Tibial nerve (tissue), 4 donors: ENCODE measurements at regions not wholly inside any gene's neighbourhood (a gene's known extent, or its start where the extent isn't known, plus 50 kb on each side); places are given as distances from the start of the nearest gene placed in this dataset.
A peak's percentile ranks its signal among the peaks of the same experiment; 100 is the strongest.

Experiments used
- DNase-seq, 2 donors: peaks; one replicate each; pipeline ENCODE4 v3.0.0-alpha.2; 2019; ENCODE audit warnings: low spot score in 2 of 2
- H3K27ac ChIP-seq, 4 donors: fragments of 200-600 bp; sonication (generic) in 3 of 4; one replicate each; pipeline ENCODE4 v1.5.1; 2017 to 2019; ENCODE audit warnings: mild to moderate bottlenecking in 1 of 4
- H3K27me3 ChIP-seq, 2 donors: fragments of 200-600 bp; sonication (generic) in 1 of 2; one replicate each; pipeline versions ENCODE4 v1.5.1 to v1.6.0; 2017 to 2019
- H3K36me3 ChIP-seq, 3 donors: fragments of 200-600 bp; sonication (generic); one replicate each; pipeline ENCODE4 v1.5.1; 2018 to 2019
- H3K4me1 ChIP-seq, 4 donors: fragments of 200-600 bp; sonication (generic) in 3 of 4; one replicate each; pipeline ENCODE4 v1.5.1; 2017 to 2019
- H3K4me3 ChIP-seq, 4 donors: fragments of 200-600 bp; sonication (generic) in 3 of 4; one replicate each; pipeline ENCODE4 v1.5.1; 2017 to 2019; ENCODE audit warnings: mild to moderate bottlenecking in 1 of 4, moderate library complexity in 1 of 4
- H3K9me3 ChIP-seq, 4 donors: fragments of 200-600 bp; sonication (generic) in 3 of 4; one replicate each; pipeline ENCODE4 v1.5.1; 2017 to 2019
- EP300 ChIP-seq, 2 donors: sonication (generic); formaldehyde crosslinking; IDR thresholded peaks; one replicate each; pipeline ENCODE4 v1.6.1; 2017; ENCODE audit warnings: antibody characterized with exemption in 2 of 2, mild to moderate bottlenecking in 1 of 2
- POLR2A ChIP-seq, 2 donors: fragments of 450-650 bp; IDR thresholded peaks; one replicate each; pipeline ENCODE4 v1.6.1; 2017; ENCODE audit warnings: antibody characterized with exemption in 2 of 2, mild to moderate bottlenecking in 2 of 2, moderate library complexity in 2 of 2
- WGBS, 2 donors: methylation state at CpG; one replicate each; pipeline ENCODE4 v1.1.5; 2018; 5-methylcytosine and 5-hydroxymethylcytosine counted together
- TF ChIP-seq, protein P1 (sequence below), 5 experiments: fragments of 200-600 bp in 3 of 5; fragments of 450-650 bp in 2 of 5; sonication (generic) in 3 of 5; IDR thresholded peaks; one replicate each; pipeline ENCODE4 v1.5.1; 2016 to 2019; ENCODE audit warnings: antibody characterized with exemption in 5 of 5, mild to moderate bottlenecking in 3 of 5, moderate library complexity in 2 of 5

DNA sequence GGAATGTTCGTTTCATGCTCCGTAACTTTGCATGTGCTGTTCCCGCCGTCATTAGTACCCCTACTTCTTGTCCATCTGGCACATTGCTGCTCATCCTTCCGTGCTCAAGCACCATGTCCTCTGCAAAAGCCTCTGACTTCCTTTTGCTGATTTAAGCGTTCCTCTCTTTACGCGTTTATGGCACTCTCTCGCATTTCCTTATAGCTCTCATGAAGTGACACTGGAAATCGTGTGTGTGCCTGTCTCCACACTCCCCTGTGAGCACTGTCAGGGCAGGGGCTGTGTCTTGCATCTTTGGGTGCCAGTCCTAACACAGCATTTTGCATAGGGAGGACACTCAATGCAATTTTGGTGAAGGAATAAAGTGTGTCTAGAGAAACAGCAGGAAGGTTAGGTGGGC, 210.6 kb upstream of the FAT1 start:
- TF ChIP-seq, protein P1, sequence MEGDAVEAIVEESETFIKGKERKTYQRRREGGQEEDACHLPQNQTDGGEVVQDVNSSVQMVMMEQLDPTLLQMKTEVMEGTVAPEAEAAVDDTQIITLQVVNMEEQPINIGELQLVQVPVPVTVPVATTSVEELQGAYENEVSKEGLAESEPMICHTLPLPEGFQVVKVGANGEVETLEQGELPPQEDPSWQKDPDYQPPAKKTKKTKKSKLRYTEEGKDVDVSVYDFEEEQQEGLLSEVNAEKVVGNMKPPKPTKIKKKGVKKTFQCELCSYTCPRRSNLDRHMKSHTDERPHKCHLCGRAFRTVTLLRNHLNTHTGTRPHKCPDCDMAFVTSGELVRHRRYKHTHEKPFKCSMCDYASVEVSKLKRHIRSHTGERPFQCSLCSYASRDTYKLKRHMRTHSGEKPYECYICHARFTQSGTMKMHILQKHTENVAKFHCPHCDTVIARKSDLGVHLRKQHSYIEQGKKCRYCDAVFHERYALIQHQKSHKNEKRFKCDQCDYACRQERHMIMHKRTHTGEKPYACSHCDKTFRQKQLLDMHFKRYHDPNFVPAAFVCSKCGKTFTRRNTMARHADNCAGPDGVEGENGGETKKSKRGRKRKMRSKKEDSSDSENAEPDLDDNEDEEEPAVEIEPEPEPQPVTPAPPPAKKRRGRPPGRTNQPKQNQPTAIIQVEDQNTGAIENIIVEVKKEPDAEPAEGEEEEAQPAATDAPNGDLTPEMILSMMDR (IDR thresholded peaks at IDR 0.05) = no peak
- TF ChIP-seq POLR2A (IDR thresholded peaks at IDR 0.05) (no peak), EP300 (IDR thresholded peaks at IDR 0.05) (no peak)
- DNase-seq = no peak
- Histone ChIP-seq H3K4me3 (no peak overlapping the region), H3K36me3 (no peaks in the 10 kb centered on the region), H3K27me3 (no peaks in the 10 kb centered on the region), H3K4me1 (no peaks in the 10 kb centered on the region), H3K9me3 (no peaks in the 10 kb centered on the region), H3K27ac (no peak overlapping the region)
- WGBS, 2 donors = 83 to 84% methylated on average over 10 of the region's 10 CpGs

GRCh38 chr4:186934841-186935443, 211.3 kb upstream of the FAT1 start:
- no peaks in the 10 kb centered on the region for H3K4me1 ChIP-seq
- H3K9me3 ChIP-seq = no peaks in the 10 kb centered on the region
- H3K27ac ChIP-seq = no peak overlapping the region
- TF ChIP-seq EP300 (IDR thresholded peaks at IDR 0.05) = no peak
- TF ChIP-seq, protein P1 (IDR thresholded peaks at IDR 0.05) = no peak
- no peak for TF ChIP-seq POLR2A (IDR thresholded peaks at IDR 0.05)
- H3K4me3 ChIP-seq = no peak overlapping the region
- no peaks in the 10 kb centered on the region for H3K36me3 ChIP-seq
- no peak for DNase-seq
- no peaks in the 10 kb centered on the region for H3K27me3 ChIP-seq
- 94 to 98% methylated on average over 8 of the region's 8 CpGs for WGBS, 2 donors

- no peak for TF ChIP-seq EP300 (IDR thresholded peaks at IDR 0.05)
Observed at GRCh38 chr4:186935901-186936300, 212.2 kb upstream of the FAT1 start.

DNA sequence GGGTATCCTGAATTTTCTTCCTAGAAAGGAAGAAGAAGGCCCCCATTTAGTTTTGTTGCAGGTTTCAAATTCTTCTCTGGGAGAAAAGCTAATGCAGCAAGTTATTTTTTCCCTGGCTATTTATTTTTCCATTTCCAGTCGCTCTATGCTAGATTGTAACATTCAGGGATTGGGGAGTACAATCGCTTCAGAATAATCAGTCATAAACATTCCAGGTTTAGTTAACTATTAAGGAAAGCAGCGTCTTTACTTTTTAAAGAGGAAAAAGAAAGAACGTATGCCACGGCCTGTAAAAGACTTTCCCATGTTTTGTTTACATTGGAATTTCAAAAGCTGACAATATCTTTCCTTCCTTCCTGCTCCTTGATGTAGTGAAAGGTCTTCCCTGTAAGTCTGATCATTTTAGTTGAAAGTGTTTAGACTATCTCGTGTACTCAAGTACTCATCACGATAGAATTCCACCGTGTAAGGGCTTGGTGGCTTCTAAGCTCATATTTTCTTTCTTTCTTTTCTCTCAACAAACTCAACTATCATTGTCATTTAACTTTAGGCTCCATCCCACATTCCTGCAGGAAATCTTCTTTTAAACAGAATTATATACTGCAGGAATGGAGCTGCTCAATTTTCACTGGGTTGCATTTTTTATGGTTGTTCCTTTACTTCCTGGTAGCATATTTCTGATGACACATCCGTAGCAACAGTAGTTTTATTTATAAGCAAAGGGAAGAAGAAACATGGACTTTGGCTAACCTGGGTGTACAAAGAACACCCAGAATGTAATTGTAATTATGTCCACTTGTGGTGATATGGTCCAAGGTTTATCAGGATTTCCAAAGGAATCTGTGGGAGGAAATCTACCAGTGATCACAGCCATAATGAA, 213.1 kb upstream of the FAT1 start:
- H3K4me1 ChIP-seq = no peaks in the 10 kb centered on the region
- H3K27ac ChIP-seq = peak overlapping the region in 3 of 4 donors; percentile 2 to 71 (median 71)
- TF ChIP-seq, protein P1 (IDR thresholded peaks at IDR 0.05) = peak in 2 of 5 experiments; percentile 8 to 25
- TF ChIP-seq POLR2A (IDR thresholded peaks at IDR 0.05) (no peak), EP300 (IDR thresholded peaks at IDR 0.05) (no peak)
- H3K4me3 ChIP-seq = peak overlapping the region in 1 of 4 donors; percentile 9
- DNase-seq = no peak
- 22 to 31% methylated on average over 9 of the region's 9 CpGs for WGBS, 2 donors
- no peaks in the 10 kb centered on the region for H3K27me3 ChIP-seq
- H3K9me3 ChIP-seq = no peaks in the 10 kb centered on the region
- H3K36me3 ChIP-seq = no peaks in the 10 kb centered on the region

More at GRCh38 chr4:186935901-186936300, 212.2 kb upstream of the FAT1 start:
- DNase-seq = no peak
- 87 to 89% methylated on average over 4 of the region's 4 CpGs for WGBS, 2 donors
- Histone ChIP-seq H3K36me3 (no peaks in the 10 kb centered on the region), H3K4me3 (no peak overlapping the region), H3K9me3 (no peaks in the 10 kb centered on the region), H3K4me1 (no peaks in the 10 kb centered on the region), H3K27ac (peak overlapping the region in 2 of 4 donors; percentile 0 to 71), H3K27me3 (no peaks in the 10 kb centered on the region)

GRCh38 chr4:186939226-186939625, 215.6 kb upstream of the FAT1 start:
- no peaks in the 10 kb centered on the region for H3K36me3 ChIP-seq
- 91 to 97% methylated on average over 1 of the region's 1 CpG for WGBS, 2 donors
- no peak for DNase-seq
- H3K27me3 ChIP-seq = no peaks in the 10 kb centered on the region
- no peak overlapping the region for H3K27ac ChIP-seq
- peaks cover 0 to 9% (median 1%) of the 10 kb centered on the region in 4 donors for H3K4me1 ChIP-seq
- no peak overlapping the region for H3K4me3 ChIP-seq
- H3K9me3 ChIP-seq = no peaks in the 10 kb centered on the region
- TF ChIP-seq, protein P1 (IDR thresholded peaks at IDR 0.05) = no peak
